DMS 273 (cell line): ENCODE measurements at regions not wholly inside any gene's neighbourhood (a gene's known extent, or its start where the extent isn't known, plus 50 kb on each side); places are given as distances from the start of the nearest gene placed in this dataset.

ENCODE experiments used
- DNase-seq: peaks from one replicate; lab custom pipeline; 2025; ENCODE audit not compliant: unreplicated experiment; lab: John Stamatoyannopoulos, UW

- no peak for DNase-seq
Measured at GRCh38 chr18:46425511-46425910, 231.5 kb downstream of the LOXHD1 start.

GRCh38 chr18:46426021-46426678 lies 230.9 kb downstream of the LOXHD1 start:
- no peak for DNase-seq

- DNase-seq, result no peak
Measured at GRCh38 chr18:46426679-46427047, 230.4 kb downstream of the LOXHD1 start.
